ENCODE measurements at regions not wholly inside any gene's neighbourhood (a gene's known extent, or its start where the extent isn't known, plus 50 kb on each side); places are given as distances from the start of the nearest gene placed in this dataset.
"Not testable (repeated sequence)": the region's sequence is repeated elsewhere in the genome, so short reads cannot be mapped to it uniquely, and the experiment has no call there.

- DNase-seq (ENCODE audit: low read depth) = no peak
- TF ChIP-seq CTCF (IDR thresholded peaks at IDR 0.05; ENCODE audit: low read length, missing control alignments) = no peak
- H3K4me3 ChIP-seq (replicated peaks; ENCODE audit: low read depth, low read length) = no peak overlapping the region
Measured at GRCh38 chr4:37555322-37555721, 130.9 kb downstream of the RELL1 start.

GRCh38 chr4:37549866-37550265, 136.3 kb downstream of the RELL1 start:
- DNase-seq (ENCODE audit: low read depth); H3K4me3 ChIP-seq (replicated peaks; ENCODE audit: low read depth, low read length): not testable (repeated sequence)

- DNase-seq (ENCODE audit: low read depth) = peak; percentile 94
- H3K4me3 ChIP-seq (replicated peaks; ENCODE audit: low read depth, low read length) = no peak overlapping the region
- TF ChIP-seq CTCF (IDR thresholded peaks at IDR 0.05; ENCODE audit: low read length, missing control alignments) = peak; percentile 6
Measured at GRCh38 chr4:37549041-37549440, 137.1 kb downstream of the RELL1 start.

- H3K4me3 ChIP-seq (replicated peaks; ENCODE audit: low read depth, low read length) = no peak overlapping the region
- DNase-seq (ENCODE audit: low read depth) = no peak
- no peak for TF ChIP-seq CTCF (IDR thresholded peaks at IDR 0.05; ENCODE audit: low read length, missing control alignments)
Measured at GRCh38 chr4:37546586-37546985, 139.6 kb downstream of the RELL1 start.

- TF ChIP-seq CTCF (IDR thresholded peaks at IDR 0.05; ENCODE audit: low read length, missing control alignments) = no peak
- DNase-seq (ENCODE audit: low read depth) = no peak
- H3K4me3 ChIP-seq (replicated peaks; ENCODE audit: low read depth, low read length) = no peak overlapping the region
Measured at GRCh38 chr4:37542706-37543105, 143.5 kb downstream of the RELL1 start.

- DNase-seq (ENCODE audit: low read depth) = no peak
- no peak for TF ChIP-seq CTCF (IDR thresholded peaks at IDR 0.05; ENCODE audit: low read length, missing control alignments)
- H3K4me3 ChIP-seq (replicated peaks; ENCODE audit: low read depth, low read length) = no peak overlapping the region
Measured at GRCh38 chr4:37541956-37542355, 144.2 kb downstream of the RELL1 start.

- peak; percentile 41 for DNase-seq (ENCODE audit: low read depth)
- H3K4me3 ChIP-seq (replicated peaks; ENCODE audit: low read depth, low read length) = no peak overlapping the region
Measured at GRCh38 chr4:37540486-37540885, 145.7 kb downstream of the RELL1 start.

More at GRCh38 chr4:37540486-37540885, 145.7 kb downstream of the RELL1 start:
- TF ChIP-seq CTCF (IDR thresholded peaks at IDR 0.05; ENCODE audit: low read length, missing control alignments) = no peak

Data from fibroblast of pulmonary artery (primary cell).